Brain microvascular endothelial cell (primary cell): ENCODE measurements at regions not wholly inside any gene's neighbourhood (a gene's known extent, or its start where the extent isn't known, plus 50 kb on each side); places are given as distances from the start of the nearest gene placed in this dataset.

Source experiments
- DNase-seq: peaks from one replicate; pipeline ENCODE4 v3.0.0-alpha.2; 2020
- H3K27ac ChIP-seq: fragments of 250-450 bp; sonication (Bioruptor Pico); 2 replicates; pipeline ENCODE4 v1.5.1; 2020; ENCODE audit warnings: mild to moderate bottlenecking, moderate library complexity
- H3K27me3 ChIP-seq: fragments of 250-450 bp; sonication (Bioruptor Pico); replicated peaks from 2 replicates; pipeline ENCODE4 v1.5.1; 2020; ENCODE audit warnings: mild to moderate bottlenecking
- H3K36me3 ChIP-seq: fragments of 250-450 bp; sonication (Bioruptor Pico); replicated peaks from 2 replicates; pipeline ENCODE4 v1.5.1; 2020; ENCODE audit warnings: mild to moderate bottlenecking
- H3K4me3 ChIP-seq: 2 replicates; pipeline ENCODE4 v1.5.1; 2011; ENCODE audit warnings: low read depth, mild to moderate bottlenecking, control low read depth, low read length, moderate library complexity
- in situ Hi-C: cut with HindIII; loops from 2 replicates; pipeline ENCODE4 v1.10.0; 2017; ENCODE audit warnings: low sequenced_read_pairs, low pct_ligation_motif_present
- TF ChIP-seq, protein P1 (sequence below): IDR thresholded peaks from 2 replicates; pipeline ENCODE4 v1.5.1; 2011; ENCODE audit warnings: low read depth, mild to moderate bottlenecking, moderate library complexity, low read length, control low read depth, inconsistent platforms; ENCODE audit errors: missing control alignments

- Histone ChIP-seq H3K4me3 (no peak overlapping the region), H3K36me3 (no peaks in the 10 kb centered on the region), H3K27me3 (no peaks in the 10 kb centered on the region), H3K27ac (no peak overlapping the region)
- TF ChIP-seq, protein P1, sequence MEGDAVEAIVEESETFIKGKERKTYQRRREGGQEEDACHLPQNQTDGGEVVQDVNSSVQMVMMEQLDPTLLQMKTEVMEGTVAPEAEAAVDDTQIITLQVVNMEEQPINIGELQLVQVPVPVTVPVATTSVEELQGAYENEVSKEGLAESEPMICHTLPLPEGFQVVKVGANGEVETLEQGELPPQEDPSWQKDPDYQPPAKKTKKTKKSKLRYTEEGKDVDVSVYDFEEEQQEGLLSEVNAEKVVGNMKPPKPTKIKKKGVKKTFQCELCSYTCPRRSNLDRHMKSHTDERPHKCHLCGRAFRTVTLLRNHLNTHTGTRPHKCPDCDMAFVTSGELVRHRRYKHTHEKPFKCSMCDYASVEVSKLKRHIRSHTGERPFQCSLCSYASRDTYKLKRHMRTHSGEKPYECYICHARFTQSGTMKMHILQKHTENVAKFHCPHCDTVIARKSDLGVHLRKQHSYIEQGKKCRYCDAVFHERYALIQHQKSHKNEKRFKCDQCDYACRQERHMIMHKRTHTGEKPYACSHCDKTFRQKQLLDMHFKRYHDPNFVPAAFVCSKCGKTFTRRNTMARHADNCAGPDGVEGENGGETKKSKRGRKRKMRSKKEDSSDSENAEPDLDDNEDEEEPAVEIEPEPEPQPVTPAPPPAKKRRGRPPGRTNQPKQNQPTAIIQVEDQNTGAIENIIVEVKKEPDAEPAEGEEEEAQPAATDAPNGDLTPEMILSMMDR: no peak
- in situ Hi-C loops: no loop called here
- no peak for DNase-seq
Observed at GRCh38 chr4:23686169-23686897, 203.5 kb downstream of the PPARGC1A start.

DNA sequence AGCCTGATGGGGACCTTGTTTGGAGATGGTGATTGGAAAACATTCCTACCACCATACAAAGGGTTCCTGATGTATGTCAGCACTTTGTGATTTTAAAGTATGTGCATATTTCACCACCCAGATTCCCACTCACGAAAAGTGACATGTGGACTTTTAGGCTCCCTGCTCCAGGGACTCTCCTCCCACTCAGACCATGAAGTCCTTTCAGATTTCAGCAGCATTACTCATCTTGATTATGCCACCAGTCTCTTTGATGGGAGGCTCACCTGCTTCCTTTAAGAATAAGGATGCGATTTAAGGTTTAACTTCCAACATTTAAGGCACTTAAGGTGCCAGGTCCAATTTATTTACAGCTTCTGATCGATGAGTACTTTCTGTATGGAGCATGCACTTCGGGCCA is 204.4 kb downstream of the PPARGC1A start:
- in situ Hi-C loops: no loop called here
- Histone ChIP-seq H3K36me3 (no peaks in the 10 kb centered on the region), H3K4me3 (no peak overlapping the region), H3K27ac (no peak overlapping the region), H3K27me3 (no peaks in the 10 kb centered on the region)
- TF ChIP-seq, protein P1: no peak
- no peak for DNase-seq

DNA sequence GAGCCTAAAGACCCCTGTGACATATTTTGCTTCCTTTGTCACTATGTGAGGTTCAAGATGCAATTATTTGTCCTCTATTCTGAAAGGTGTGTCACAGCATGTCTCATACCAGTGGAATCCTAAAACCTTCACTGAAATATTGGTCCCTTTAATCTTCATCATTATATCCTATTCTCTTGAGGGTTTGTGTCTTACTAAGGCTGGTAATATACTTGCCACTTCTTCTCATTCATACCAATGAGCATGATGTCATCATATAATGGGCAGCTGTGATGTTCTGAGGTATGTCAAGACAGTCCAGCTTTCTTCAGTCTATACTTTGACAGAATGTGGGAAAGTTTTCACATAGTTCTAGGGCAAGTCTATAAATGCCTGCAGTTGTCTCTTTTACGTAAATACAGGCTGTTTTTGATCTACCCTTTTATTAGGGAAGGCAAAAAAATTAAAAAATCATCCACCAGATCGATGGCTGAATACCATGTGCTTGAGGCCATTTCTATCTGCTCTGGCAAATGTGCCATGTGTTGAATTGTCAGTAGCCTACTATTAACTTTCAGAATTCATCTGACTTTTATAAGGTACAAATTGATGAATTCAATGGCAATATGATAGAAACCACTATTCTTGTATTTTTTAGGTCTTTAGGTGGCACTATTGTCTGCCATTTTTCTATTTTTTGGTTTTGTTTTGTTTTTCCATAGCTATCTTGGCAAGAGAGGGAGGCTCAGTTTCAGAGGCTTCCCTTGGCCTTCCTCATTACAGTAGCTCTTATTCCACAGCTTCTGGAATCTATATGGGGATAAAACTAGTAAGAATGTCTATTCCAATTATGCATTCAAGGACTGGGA is 209.0 kb downstream of the PPARGC1A start:
- Histone ChIP-seq H3K36me3 (no peaks in the 10 kb centered on the region), H3K27ac (no peak overlapping the region), H3K4me3 (no peak overlapping the region), H3K27me3 (no peaks in the 10 kb centered on the region)
- TF ChIP-seq, protein P1: no peak
- DNase-seq: no peak
- in situ Hi-C loops: no loop called here

- in situ Hi-C loops: no loop called here
- Histone ChIP-seq H3K36me3 (no peaks in the 10 kb centered on the region), H3K27ac (no peak overlapping the region), H3K4me3 (no peak overlapping the region), H3K27me3 (no peaks in the 10 kb centered on the region)
- no peak for DNase-seq
- TF ChIP-seq, protein P1: no peak
Observed at GRCh38 chr4:23674694-23675093, 215.2 kb downstream of the PPARGC1A start.

DNA sequence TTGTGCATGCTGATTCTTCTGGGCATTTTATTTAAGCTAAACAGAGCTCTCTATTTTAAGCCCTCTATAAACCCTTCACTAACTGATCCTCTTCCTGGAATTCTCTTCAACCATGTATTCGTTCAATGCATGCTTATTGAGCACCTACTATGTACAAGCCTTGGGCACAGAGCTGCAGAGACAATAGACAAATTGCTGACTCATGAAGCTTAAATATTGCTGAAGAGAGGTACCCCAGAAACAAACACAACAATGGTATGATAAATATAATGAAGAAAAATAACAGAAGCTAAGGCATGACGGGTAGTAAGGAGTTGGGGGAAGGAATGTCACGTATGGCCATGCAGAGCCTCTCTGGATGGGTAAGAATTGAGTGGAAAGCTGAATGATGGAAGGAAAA is 222.2 kb downstream of the PPARGC1A start:
- H3K27ac ChIP-seq: no peak overlapping the region
- in situ Hi-C loops: no loop called here
- no peaks in the 10 kb centered on the region for H3K27me3 ChIP-seq
- H3K4me3 ChIP-seq: no peak overlapping the region
- TF ChIP-seq, protein P1: no peak
- DNase-seq: no peak
- H3K36me3 ChIP-seq: no peaks in the 10 kb centered on the region
